ENCODE measurements at regions not wholly inside any gene's neighbourhood (a gene's known extent, or its start where the extent isn't known, plus 50 kb on each side); places are given as distances from the start of the nearest gene placed in this dataset.

GRCh38 chr7:12741951-12742575 lies 54.6 kb downstream of the ARL4A start:
- no peak for DNase-seq (ENCODE audit: insufficient read length, low spot score)

GRCh38 chr7:12746211-12746610 lies 58.8 kb downstream of the ARL4A start:
- TF ChIP-seq POLR2A (IDR thresholded peaks at IDR 0.05; ENCODE audit: low read depth, low read length), result no peak
- DNase-seq (ENCODE audit: insufficient read length, low spot score), result no peak
- no peak for FAIRE-seq

More at GRCh38 chr7:12741951-12742575, 54.6 kb downstream of the ARL4A start:
- no peak for TF ChIP-seq POLR2A (IDR thresholded peaks at IDR 0.05; ENCODE audit: low read depth, low read length)
- FAIRE-seq, result peak; percentile 77

- FAIRE-seq, result peak; percentile 94
- TF ChIP-seq POLR2A (IDR thresholded peaks at IDR 0.05; ENCODE audit: low read depth, low read length), result no peak
- no peak for DNase-seq (ENCODE audit: insufficient read length, low spot score)
These were observed 60.4 kb downstream of the ARL4A start for GRCh38 chr7:12747687-12748306.

GRCh38 chr7:12749069-12749468 lies 61.6 kb downstream of the ARL4A start:
- DNase-seq (ENCODE audit: insufficient read length, low spot score) (no peak), FAIRE-seq (peak; percentile 15)
- no peak for TF ChIP-seq POLR2A (IDR thresholded peaks at IDR 0.05; ENCODE audit: low read depth, low read length)

GRCh38 chr7:12749746-12750145 lies 62.3 kb downstream of the ARL4A start:
- DNase-seq (ENCODE audit: insufficient read length, low spot score), result no peak
- TF ChIP-seq POLR2A (IDR thresholded peaks at IDR 0.05; ENCODE audit: low read depth, low read length), result no peak
- FAIRE-seq, result peak; percentile 23

- TF ChIP-seq POLR2A (IDR thresholded peaks at IDR 0.05; ENCODE audit: low read depth, low read length), result no peak
- no peak for DNase-seq (ENCODE audit: insufficient read length, low spot score)
- FAIRE-seq, result no peak
These were observed 64.3 kb downstream of the ARL4A start for GRCh38 chr7:12751764-12752163.

- no peak for TF ChIP-seq POLR2A (IDR thresholded peaks at IDR 0.05; ENCODE audit: low read depth, low read length)
- FAIRE-seq (peak; percentile 93), DNase-seq (ENCODE audit: insufficient read length, low spot score) (no peak)
These were observed 66.7 kb downstream of the ARL4A start for GRCh38 chr7:12754179-12754578.

- peak; percentile 88 for FAIRE-seq
- DNase-seq (ENCODE audit: insufficient read length, low spot score), result no peak
- no peak for TF ChIP-seq POLR2A (IDR thresholded peaks at IDR 0.05; ENCODE audit: low read depth, low read length)
These were observed 69.4 kb downstream of the ARL4A start for GRCh38 chr7:12756821-12757220.

GRCh38 chr7:12757443-12757842 lies 70.0 kb downstream of the ARL4A start:
- no peak for TF ChIP-seq POLR2A (IDR thresholded peaks at IDR 0.05; ENCODE audit: low read depth, low read length)
- DNase-seq (ENCODE audit: insufficient read length, low spot score) (peak; percentile 43), FAIRE-seq (peak; percentile 97)

- FAIRE-seq, result no peak
These were observed 71.7 kb downstream of the ARL4A start for GRCh38 chr7:12759151-12759550.

GRCh38 chr7:12761111-12761510 lies 73.7 kb downstream of the ARL4A start:
- DNase-seq (ENCODE audit: insufficient read length, low spot score) (no peak), FAIRE-seq (no peak)
- TF ChIP-seq POLR2A (IDR thresholded peaks at IDR 0.05; ENCODE audit: low read depth, low read length), result no peak

More at GRCh38 chr7:12759151-12759550, 71.7 kb downstream of the ARL4A start:
- DNase-seq (ENCODE audit: insufficient read length, low spot score), result no peak
- no peak for TF ChIP-seq POLR2A (IDR thresholded peaks at IDR 0.05; ENCODE audit: low read depth, low read length)

GRCh38 chr7:12761691-12762090 lies 74.3 kb downstream of the ARL4A start:
- DNase-seq (ENCODE audit: insufficient read length, low spot score) (no peak), FAIRE-seq (no peak)
- TF ChIP-seq POLR2A (IDR thresholded peaks at IDR 0.05; ENCODE audit: low read depth, low read length), result no peak

GRCh38 chr7:12764458-12764891 lies 77.0 kb downstream of the ARL4A start:
- no peak for TF ChIP-seq POLR2A (IDR thresholded peaks at IDR 0.05; ENCODE audit: low read depth, low read length)
- DNase-seq (ENCODE audit: insufficient read length, low spot score), result no peak
- peak; percentile 30 for FAIRE-seq

GRCh38 chr7:12765431-12766100 lies 78.1 kb downstream of the ARL4A start:
- DNase-seq (ENCODE audit: insufficient read length, low spot score) (no peak), FAIRE-seq (peak; percentile 78)
- TF ChIP-seq POLR2A (IDR thresholded peaks at IDR 0.05; ENCODE audit: low read depth, low read length), result no peak

- TF ChIP-seq POLR2A (IDR thresholded peaks at IDR 0.05; ENCODE audit: low read depth, low read length), result no peak
- DNase-seq (ENCODE audit: insufficient read length, low spot score), result no peak
These were observed 79.0 kb downstream of the ARL4A start for GRCh38 chr7:12766416-12766815.

More at GRCh38 chr7:12766416-12766815, 79.0 kb downstream of the ARL4A start:
- no peak for FAIRE-seq

Data from H54 (cell line).